ENCODE measurements at regions not wholly inside any gene's neighbourhood (a gene's known extent, or its start where the extent isn't known, plus 50 kb on each side); places are given as distances from the start of the nearest gene placed in this dataset.

- intact Hi-C loops (cut with micrococcal nuclease; ENCODE audit: unreplicated experiment): no loop called here
- DNase-seq (ENCODE audit: low read depth, low spot score) (no peak), ATAC-seq (no peak)
- Histone ChIP-seq H3K27ac (ENCODE audit: low read length) (no peak overlapping the region), H3K9me3 (ENCODE audit: control insufficient read depth, insufficient read depth, low read depth, low read length) (no peaks in the 10 kb centered on the region), H3K4me3 (ENCODE audit: low read depth in 2 of 2, low read length in 2 of 2) (no peak overlapping the region), H3K36me3 (ENCODE audit: control insufficient read depth, insufficient read depth, low read length) (no peaks in the 10 kb centered on the region), H3K4me1 (ENCODE audit: control insufficient read depth, insufficient read depth, low read length) (no peaks in the 10 kb centered on the region), H3K27me3 (ENCODE audit: control insufficient read depth, insufficient read depth, low read length) (no peaks in the 10 kb centered on the region)
- POLR2A ChIA-PET: no interaction called here
- no TSS peak for BruUV-seq (replicated peaks)
- in situ Hi-C loops (cut with HindIII; ENCODE audit: low pct_unique_long_range_greater_than_20kb, low sequenced_read_pairs): no loop called here
- CTCF ChIA-PET: no interaction called here
- no peak for TF ChIP-seq REST (IDR thresholded peaks at IDR 0.05; ENCODE audit: insufficient read depth in 1 of 2, low read depth in 2 of 2, low read length in 1 of 2)
- TF ChIP-seq SIN3A (IDR thresholded peaks at IDR 0.05; ENCODE audit: borderline replicate concordance, insufficient read depth, low read depth, low read length): no peak
- no peak for TF ChIP-seq TCF7L2 (IDR thresholded peaks at IDR 0.05; ENCODE audit: low read depth, low read length)
- TF ChIP-seq POLR2AphosphoS5 (IDR thresholded peaks at IDR 0.05; ENCODE audit: low read depth, low read length): no peak
- TF ChIP-seq CTCF (IDR thresholded peaks at IDR 0.05): no peak
These were observed 392.9 kb upstream of the IMPG1 start for GRCh38 chr6:76465410-76465809.

- TF ChIP-seq CTCF (IDR thresholded peaks at IDR 0.05) (no peak), TCF7L2 (IDR thresholded peaks at IDR 0.05; ENCODE audit: low read depth, low read length) (no peak), POLR2AphosphoS5 (IDR thresholded peaks at IDR 0.05; ENCODE audit: low read depth, low read length) (no peak)
- DNase-seq (ENCODE audit: low read depth, low spot score) (no peak), ATAC-seq (no peak)
- Histone ChIP-seq H3K27ac (ENCODE audit: low read length) (no peak overlapping the region), H3K27me3 (ENCODE audit: control insufficient read depth, insufficient read depth, low read length) (no peaks in the 10 kb centered on the region), H3K36me3 (ENCODE audit: control insufficient read depth, insufficient read depth, low read length) (no peaks in the 10 kb centered on the region), H3K4me3 (ENCODE audit: low read depth in 2 of 2, low read length in 2 of 2) (no peak overlapping the region), H3K9me3 (ENCODE audit: control insufficient read depth, insufficient read depth, low read depth, low read length) (no peaks in the 10 kb centered on the region), H3K4me1 (ENCODE audit: control insufficient read depth, insufficient read depth, low read length) (no peaks in the 10 kb centered on the region)
- BruUV-seq (replicated peaks): no TSS peak
- in situ Hi-C loops (cut with HindIII; ENCODE audit: low pct_unique_long_range_greater_than_20kb, low sequenced_read_pairs) (no loop called here), intact Hi-C loops (cut with micrococcal nuclease; ENCODE audit: unreplicated experiment) (no loop called here)
- POLR2A ChIA-PET: interaction anchor here (0.6 kb wide), 1 partner anchor 658 kb away, joined by 4 read pairs; no protein-coding TSS in a partner anchor
- CTCF ChIA-PET: no interaction called here
These were observed 380.8 kb upstream of the IMPG1 start for GRCh38 chr6:76453270-76453669.

All from Panc1 (cell line).